ENCODE measurements at regions not wholly inside any gene's neighbourhood (a gene's known extent, or its start where the extent isn't known, plus 50 kb on each side); places are given as distances from the start of the nearest gene placed in this dataset.

DNA sequence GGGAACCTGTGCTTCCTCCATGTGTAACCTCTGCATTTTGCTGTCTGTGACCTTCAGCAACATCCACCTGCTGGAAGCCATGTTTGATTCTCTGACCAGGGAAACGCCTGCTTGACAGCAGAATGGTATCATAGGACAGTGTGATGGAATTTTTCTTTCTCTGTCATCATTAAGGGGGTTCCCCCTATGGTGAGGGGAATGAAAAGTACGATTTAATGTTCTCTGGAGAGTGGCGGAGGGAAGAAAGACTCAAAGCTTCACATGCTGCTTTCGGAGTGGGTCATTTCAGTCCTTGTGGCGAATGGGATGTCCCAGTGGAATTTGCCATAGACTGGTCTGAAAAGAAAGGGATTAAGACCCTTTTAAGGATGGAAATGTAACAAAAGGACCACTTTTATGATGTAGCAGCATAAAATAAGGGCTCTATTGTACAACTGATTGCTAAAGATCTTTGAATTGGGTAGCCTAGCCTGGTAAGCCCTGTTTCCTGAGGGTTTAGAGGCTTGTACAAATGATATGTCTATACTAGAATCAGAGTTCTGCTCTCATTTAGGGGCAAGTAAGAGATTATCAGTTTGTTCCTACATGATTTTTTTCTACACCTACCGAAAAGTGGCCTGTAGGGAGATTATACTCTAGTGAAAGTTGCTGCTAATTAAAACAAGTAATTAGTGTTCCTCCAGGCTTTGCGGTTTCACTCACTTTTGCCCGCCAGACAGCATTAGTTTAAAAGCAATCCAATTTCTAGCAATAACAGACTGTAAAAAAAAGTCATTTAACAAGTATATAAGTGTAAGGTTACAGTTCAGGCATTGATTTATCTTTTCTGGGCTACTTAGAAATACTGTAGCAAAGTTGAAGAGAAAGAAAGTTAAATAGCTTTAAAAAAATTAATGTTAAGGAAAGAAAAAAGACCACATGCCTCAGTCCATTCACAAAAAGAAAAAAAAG is 904.5 kb downstream of the NR2F1-AS1 start:
- no peak overlapping the region for H2BK5ac ChIP-seq (ENCODE audit: low read length)
- peak overlapping the region; percentile 69 for H2AFZ ChIP-seq (ENCODE audit: low read length)
- no peak overlapping the region for H2BK120ac ChIP-seq (ENCODE audit: low read depth, low read length)
- H4K91ac ChIP-seq (ENCODE audit: low read depth, low read length, poor library complexity): no peak overlapping the region
- H3K23ac ChIP-seq (ENCODE audit: low read depth, low read length, poor library complexity): no peak overlapping the region
- no peak overlapping the region for H3K18ac ChIP-seq (ENCODE audit: low read length)
- H4K8ac ChIP-seq (ENCODE audit: low read depth, low read length): no peak overlapping the region
- H3K4me2 ChIP-seq (ENCODE audit: insufficient read depth, low read length, poor library complexity, severe bottlenecking): no peak overlapping the region
- no peaks in the 10 kb centered on the region for H3K79me1 ChIP-seq (ENCODE audit: low read depth, low read length)
- WGBS, 2 donors (ENCODE audit: extremely low coverage in 2 of 2, insufficient read length in 2 of 2, insufficient replicate concordance in 1 of 2): no CpG with 5 or more reads among the region's 8 CpGs
- peaks cover 0 to under 1% of the 10 kb centered on the region in 2 donors for H3K9me3 ChIP-seq (replicated peaks in 1 of 2; ENCODE audit: control insufficient read depth in 2 of 2, insufficient read depth in 1 of 2, low read depth in 1 of 2, low read length in 2 of 2)
- no peak overlapping the region for H2BK12ac ChIP-seq (ENCODE audit: low read length)
- H3K4ac ChIP-seq (ENCODE audit: low read length): no peak overlapping the region
- H3K4me1 ChIP-seq (ENCODE audit: control insufficient read depth in 2 of 2, insufficient read depth in 1 of 2, low read depth in 1 of 2, low read length in 2 of 2): peaks cover 2 to 33% of the 10 kb centered on the region in 2 donors
- peak overlapping the region; percentile 96 for H3K27ac ChIP-seq (replicated peaks; ENCODE audit: low read length)
- no peak overlapping the region for H3K14ac ChIP-seq (ENCODE audit: low read length)
- DNase-seq (ENCODE audit: low spot score): peak; percentile 63
- H3K36me3 ChIP-seq (replicated peaks in 1 of 2; ENCODE audit: control insufficient read depth in 2 of 2, insufficient read depth in 2 of 2, low read length in 2 of 2): no peaks in the 10 kb centered on the region
- H2BK15ac ChIP-seq (ENCODE audit: low read length): no peak overlapping the region
- no peak overlapping the region for H2AK5ac ChIP-seq (ENCODE audit: low read depth, low read length)
- no peaks in the 10 kb centered on the region for H3K27me3 ChIP-seq (ENCODE audit: control insufficient read depth in 3 of 3, insufficient read depth in 3 of 3, low read depth in 1 of 3, low read length in 3 of 3)
- H3K4me3 ChIP-seq (ENCODE audit: low read length in 2 of 2): no peak overlapping the region
- no peak overlapping the region for H3K9ac ChIP-seq (ENCODE audit: low read depth, low read length, poor library complexity)

DNA sequence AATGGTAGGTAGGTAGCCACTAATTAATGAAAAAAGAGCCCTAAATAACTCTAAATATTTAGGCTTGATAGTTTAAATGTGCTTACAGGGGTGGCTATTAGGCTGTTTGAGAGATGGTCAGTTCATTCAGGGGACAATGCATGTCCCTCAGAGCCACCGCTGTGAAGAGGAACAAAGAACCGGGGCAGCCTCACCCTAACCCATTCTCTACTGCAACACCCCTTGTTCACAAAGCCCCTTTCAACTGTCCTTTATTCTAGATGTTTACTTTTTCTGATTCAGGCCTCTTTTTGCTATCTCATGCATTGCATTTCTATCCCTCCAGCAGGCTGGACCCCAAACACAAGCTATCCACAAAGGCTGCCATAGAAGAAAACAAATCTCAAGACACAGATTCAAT is 906.7 kb downstream of the NR2F1-AS1 start:
- Histone ChIP-seq H3K27me3 (ENCODE audit: control insufficient read depth in 3 of 3, insufficient read depth in 3 of 3, low read depth in 1 of 3, low read length in 3 of 3) (no peaks in the 10 kb centered on the region), H2AFZ (ENCODE audit: low read length) (no peak overlapping the region), H3K4me3 (ENCODE audit: low read length in 2 of 2) (no peak overlapping the region), H2BK15ac (ENCODE audit: low read length) (no peak overlapping the region), H4K91ac (ENCODE audit: low read depth, low read length, poor library complexity) (no peak overlapping the region), H2BK5ac (ENCODE audit: low read length) (no peak overlapping the region), H3K9ac (ENCODE audit: low read depth, low read length, poor library complexity) (no peak overlapping the region), H3K14ac (ENCODE audit: low read length) (no peak overlapping the region), H3K79me1 (ENCODE audit: low read depth, low read length) (no peaks in the 10 kb centered on the region), H4K8ac (ENCODE audit: low read depth, low read length) (no peak overlapping the region), H3K4ac (ENCODE audit: low read length) (no peak overlapping the region), H3K27ac (replicated peaks; ENCODE audit: low read length) (peak overlapping the region; percentile 76), H3K23ac (ENCODE audit: low read depth, low read length, poor library complexity) (no peak overlapping the region), H2BK12ac (ENCODE audit: low read length) (no peak overlapping the region), H3K4me2 (ENCODE audit: insufficient read depth, low read length, poor library complexity, severe bottlenecking) (no peak overlapping the region), H2BK120ac (ENCODE audit: low read depth, low read length) (no peak overlapping the region), H3K9me3 (replicated peaks in 1 of 2; ENCODE audit: control insufficient read depth in 2 of 2, insufficient read depth in 1 of 2, low read depth in 1 of 2, low read length in 2 of 2) (peaks cover 0 to 2% of the 10 kb centered on the region in 2 donors), H2AK5ac (ENCODE audit: low read depth, low read length) (no peak overlapping the region), H3K18ac (ENCODE audit: low read length) (no peak overlapping the region), H3K36me3 (replicated peaks in 1 of 2; ENCODE audit: control insufficient read depth in 2 of 2, insufficient read depth in 2 of 2, low read length in 2 of 2) (no peaks in the 10 kb centered on the region), H3K4me1 (ENCODE audit: control insufficient read depth in 2 of 2, insufficient read depth in 1 of 2, low read depth in 1 of 2, low read length in 2 of 2) (peaks cover 2 to 33% of the 10 kb centered on the region in 2 donors)
- DNase-seq (ENCODE audit: low spot score): peak; percentile 63
- no CpG with 5 or more reads among the region's 2 CpGs for WGBS, 2 donors (ENCODE audit: extremely low coverage in 2 of 2, insufficient read length in 2 of 2, insufficient replicate concordance in 1 of 2)

DNA sequence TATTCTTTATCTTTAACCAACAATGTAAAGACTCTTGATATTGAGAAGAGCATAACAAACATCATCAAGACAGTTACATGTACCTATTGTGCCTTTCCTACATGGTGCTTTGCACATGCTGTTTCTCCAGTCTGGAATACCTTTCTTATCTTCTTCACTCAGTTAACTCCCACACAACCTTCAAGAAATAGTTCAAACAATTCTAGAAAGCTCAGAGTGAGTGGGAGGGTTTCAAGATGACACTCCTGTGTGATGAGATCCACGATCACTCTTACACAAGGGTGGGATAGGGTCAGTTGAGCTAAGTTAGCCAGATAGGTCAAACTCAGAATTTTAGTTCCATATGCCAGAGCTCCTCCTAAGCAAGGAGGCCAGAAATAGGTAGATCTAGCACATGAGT is 915.5 kb downstream of the NR2F1-AS1 start:
- no peaks in the 10 kb centered on the region for H3K9me3 ChIP-seq (replicated peaks in 1 of 2; ENCODE audit: control insufficient read depth in 2 of 2, insufficient read depth in 1 of 2, low read depth in 1 of 2, low read length in 2 of 2)
- no peak overlapping the region for H4K8ac ChIP-seq (ENCODE audit: low read depth, low read length)
- H3K79me1 ChIP-seq (ENCODE audit: low read depth, low read length): no peaks in the 10 kb centered on the region
- H3K27ac ChIP-seq (replicated peaks; ENCODE audit: low read length): no peak overlapping the region
- H2BK12ac ChIP-seq (ENCODE audit: low read length): no peak overlapping the region
- no peaks in the 10 kb centered on the region for H3K36me3 ChIP-seq (replicated peaks in 1 of 2; ENCODE audit: control insufficient read depth in 2 of 2, insufficient read depth in 2 of 2, low read length in 2 of 2)
- WGBS, 2 donors (ENCODE audit: extremely low coverage in 2 of 2, insufficient read length in 2 of 2, insufficient replicate concordance in 1 of 2): no CpG with 5 or more reads among the region's 1 CpG
- no peak overlapping the region for H2AFZ ChIP-seq (ENCODE audit: low read length)
- H3K14ac ChIP-seq (ENCODE audit: low read length): no peak overlapping the region
- no peak overlapping the region for H3K4ac ChIP-seq (ENCODE audit: low read length)
- H3K23ac ChIP-seq (ENCODE audit: low read depth, low read length, poor library complexity): no peak overlapping the region
- H3K4me3 ChIP-seq (ENCODE audit: low read length in 2 of 2): no peak overlapping the region
- no peak overlapping the region for H3K4me2 ChIP-seq (ENCODE audit: insufficient read depth, low read length, poor library complexity, severe bottlenecking)
- H3K18ac ChIP-seq (ENCODE audit: low read length): no peak overlapping the region
- H3K4me1 ChIP-seq (ENCODE audit: control insufficient read depth in 2 of 2, insufficient read depth in 1 of 2, low read depth in 1 of 2, low read length in 2 of 2): peaks cover 3% of the 10 kb centered on the region in 2 donors
- H2BK15ac ChIP-seq (ENCODE audit: low read length): no peak overlapping the region
- no peak overlapping the region for H2AK5ac ChIP-seq (ENCODE audit: low read depth, low read length)
- no peak overlapping the region for H2BK5ac ChIP-seq (ENCODE audit: low read length)
- H4K91ac ChIP-seq (ENCODE audit: low read depth, low read length, poor library complexity): no peak overlapping the region
- no peak overlapping the region for H2BK120ac ChIP-seq (ENCODE audit: low read depth, low read length)
- DNase-seq (ENCODE audit: low spot score): no peak
- H3K27me3 ChIP-seq (ENCODE audit: control insufficient read depth in 3 of 3, insufficient read depth in 3 of 3, low read depth in 1 of 3, low read length in 3 of 3): no peaks in the 10 kb centered on the region
- no peak overlapping the region for H3K9ac ChIP-seq (ENCODE audit: low read depth, low read length, poor library complexity)

DNA sequence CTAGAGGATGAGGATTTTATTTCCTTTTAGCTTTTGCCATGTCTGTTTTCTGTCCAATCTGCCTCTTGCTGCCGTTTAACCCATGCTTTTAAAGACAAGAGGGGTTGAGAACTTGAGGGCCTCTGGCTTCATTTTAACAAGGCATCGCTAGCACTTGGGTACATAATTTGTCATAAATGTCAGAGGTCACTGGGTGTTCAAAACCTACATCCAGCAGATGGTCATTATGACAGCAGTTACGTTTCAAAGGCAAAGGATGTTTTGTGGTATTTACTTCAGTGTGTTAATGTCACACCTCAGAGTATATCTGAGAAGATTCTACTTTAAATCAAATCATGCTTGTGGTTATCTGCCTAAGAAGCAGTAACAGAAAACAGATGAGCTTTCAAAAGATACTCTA is 918.3 kb downstream of the NR2F1-AS1 start:
- DNase-seq (ENCODE audit: low spot score): no peak
- H3K27ac ChIP-seq (replicated peaks; ENCODE audit: low read length): no peak overlapping the region

More for the DNA sequence above, 918.3 kb downstream of the NR2F1-AS1 start:
- Histone ChIP-seq H3K14ac (ENCODE audit: low read length) (no peak overlapping the region), H2AK5ac (ENCODE audit: low read depth, low read length) (no peak overlapping the region), H3K36me3 (replicated peaks in 1 of 2; ENCODE audit: control insufficient read depth in 2 of 2, insufficient read depth in 2 of 2, low read length in 2 of 2) (no peaks in the 10 kb centered on the region), H2BK15ac (ENCODE audit: low read length) (no peak overlapping the region), H4K91ac (ENCODE audit: low read depth, low read length, poor library complexity) (no peak overlapping the region), H3K4me3 (ENCODE audit: low read length in 2 of 2) (no peak overlapping the region), H3K9ac (ENCODE audit: low read depth, low read length, poor library complexity) (no peak overlapping the region), H3K18ac (ENCODE audit: low read length) (no peak overlapping the region), H2BK120ac (ENCODE audit: low read depth, low read length) (no peak overlapping the region), H3K4me1 (ENCODE audit: control insufficient read depth in 2 of 2, insufficient read depth in 1 of 2, low read depth in 1 of 2, low read length in 2 of 2) (peaks cover 3% of the 10 kb centered on the region in 2 donors), H3K9me3 (replicated peaks in 1 of 2; ENCODE audit: control insufficient read depth in 2 of 2, insufficient read depth in 1 of 2, low read depth in 1 of 2, low read length in 2 of 2) (no peaks in the 10 kb centered on the region), H3K4me2 (ENCODE audit: insufficient read depth, low read length, poor library complexity, severe bottlenecking) (no peak overlapping the region), H3K4ac (ENCODE audit: low read length) (no peak overlapping the region), H2BK5ac (ENCODE audit: low read length) (no peak overlapping the region), H2BK12ac (ENCODE audit: low read length) (no peak overlapping the region), H3K23ac (ENCODE audit: low read depth, low read length, poor library complexity) (no peak overlapping the region), H4K8ac (ENCODE audit: low read depth, low read length) (no peak overlapping the region), H3K79me1 (ENCODE audit: low read depth, low read length) (no peaks in the 10 kb centered on the region), H3K27me3 (ENCODE audit: control insufficient read depth in 3 of 3, insufficient read depth in 3 of 3, low read depth in 1 of 3, low read length in 3 of 3) (no peaks in the 10 kb centered on the region), H2AFZ (ENCODE audit: low read length) (no peak overlapping the region)
- no CpG with 5 or more reads among the region's 3 CpGs for WGBS, 2 donors (ENCODE audit: extremely low coverage in 2 of 2, insufficient read length in 2 of 2, insufficient replicate concordance in 1 of 2)

Data from neuronal stem cell (in vitro differentiated cells).